ENCODE measurements at regions not wholly inside any gene's neighbourhood (a gene's known extent, or its start where the extent isn't known, plus 50 kb on each side); places are given as distances from the start of the nearest gene placed in this dataset.

- Histone ChIP-seq H3K4me2 (ENCODE audit: low read depth, low read length) (no peak overlapping the region), H4K20me1 (ENCODE audit: insufficient read depth, low read length) (no peaks in the 10 kb centered on the region), H3K36me3 (replicated peaks in 1 of 2; ENCODE audit: control insufficient read depth in 1 of 2, insufficient read depth in 2 of 2, low read length in 2 of 2) (no peaks in the 10 kb centered on the region), H2AFZ (ENCODE audit: low read length) (no peak overlapping the region), H3K9me3 (ENCODE audit: low read length) (no peaks in the 10 kb centered on the region), H3K27ac (ENCODE audit: extremely low read length, insufficient read depth, low read length) (no peak overlapping the region), H3K27me3 (ENCODE audit: control insufficient read depth in 1 of 2, insufficient read depth in 2 of 2, low read length in 2 of 2) (no peaks in the 10 kb centered on the region), H3K4me1 (ENCODE audit: insufficient read depth, low read length) (no peaks in the 10 kb centered on the region), H3K9ac (ENCODE audit: insufficient read depth, low read depth, low read length) (no peak overlapping the region), H3K79me2 (ENCODE audit: insufficient read depth, low read length) (no peaks in the 10 kb centered on the region), H3K4me3 (replicated peaks in 1 of 3; ENCODE audit: insufficient read depth in 1 of 3, low read depth in 2 of 3, low read length in 3 of 3) (no peak overlapping the region)
- no peak for ATAC-seq
- 2% methylated on average over 2 of the region's 2 CpGs for WGBS (ENCODE audit: low lambda C conversion rate)
- FAIRE-seq = no peak
- DNase-seq (ENCODE audit: low spot score) = no peak
- ChIA-PET POLR2A (no interaction called here), CTCF (ENCODE audit: low intra/inter-chr PET ratio, low total read pairs) (no interaction called here)
- in situ Hi-C loops (cut with HindIII; ENCODE audit: extremely low pct_ligation_motif_present, low pct_unique_long_range_greater_than_20kb) = loop anchor here (25.0 kb wide), 2 partner anchors 1169 to 1606 kb away; partner anchors contain the start of gene PCDH9
- no TSS peak for BruUV-seq (replicated peaks)
- intact Hi-C loops (cut with micrococcal nuclease; ENCODE audit: unreplicated experiment) = no loop called here
- TF ChIP-seq ZEB1 (IDR thresholded peaks at IDR 0.05; ENCODE audit: insufficient replicate concordance, low read depth) (no peak), POGZ (CRISPR knock-in tag; IDR thresholded peaks at IDR 0.05) (no peak), ZBTB38 (CRISPR knock-in tag; IDR thresholded peaks at IDR 0.05) (no peak), SKI (IDR thresholded peaks at IDR 0.05; ENCODE audit: partially characterized antibody) (no peak), TBX2 (CRISPR knock-in tag; IDR thresholded peaks at IDR 0.05; ENCODE audit: borderline replicate concordance) (no peak), ZNF704 (CRISPR knock-in tag; IDR thresholded peaks at IDR 0.05; ENCODE audit: borderline replicate concordance) (no peak), ZBTB20 (CRISPR knock-in tag; IDR thresholded peaks at IDR 0.05; ENCODE audit: borderline replicate concordance, low read depth) (no peak), DMTF1 (CRISPR knock-in tag; IDR thresholded peaks at IDR 0.05) (no peak), ZKSCAN8 (CRISPR knock-in tag; IDR thresholded peaks at IDR 0.05; ENCODE audit: borderline replicate concordance) (no peak), NAIF1 (CRISPR knock-in tag; IDR thresholded peaks at IDR 0.05; ENCODE audit: borderline replicate concordance) (no peak), MYNN (CRISPR knock-in tag; IDR thresholded peaks at IDR 0.05; ENCODE audit: low read depth) (no peak), MED13 (CRISPR knock-in tag; IDR thresholded peaks at IDR 0.05) (no peak), ZUFSP (CRISPR knock-in tag; IDR thresholded peaks at IDR 0.05; ENCODE audit: borderline replicate concordance) (no peak), ZMYM3 (CRISPR knock-in tag; IDR thresholded peaks at IDR 0.05) (no peak), TFDP2 (CRISPR knock-in tag; IDR thresholded peaks at IDR 0.05) (no peak), ZBTB43 (CRISPR knock-in tag; conservative IDR thresholded peaks at IDR 0.05) (no peak), NFATC3 (CRISPR knock-in tag; IDR thresholded peaks at IDR 0.05) (no peak), FOXA3 (CRISPR knock-in tag; IDR thresholded peaks at IDR 0.05) (no peak), ZNF510 (CRISPR knock-in tag; IDR thresholded peaks at IDR 0.05; ENCODE audit: low read depth) (no peak)
Measured at GRCh38 chr13:65631078-65631477, 1599.1 kb downstream of the PCDH9 start.
